H54 (cell line): ENCODE measurements at regions not wholly inside any gene's neighbourhood (a gene's known extent, or its start where the extent isn't known, plus 50 kb on each side); places are given as distances from the start of the nearest gene placed in this dataset.
"Not testable (repeated sequence)": the region's sequence is repeated elsewhere in the genome, so short reads cannot be mapped to it uniquely, and the experiment has no call there.

Experiments
- DNase-seq: peaks from one replicate; pipeline ENCODE4 v3.0.0; 2011; ENCODE audit warnings: low spot score, mixed read lengths; ENCODE audit not compliant: insufficient read length
- FAIRE-seq: peaks from 3 replicates; lab custom pipeline; 2011; peaks lifted over from hg19 to GRCh38; lab: Jason Lieb, UNC
- POLR2A ChIP-seq: IDR thresholded peaks from 2 replicates; pipeline ENCODE4 v1.6.1; 2011; ENCODE audit warnings: low read depth, mild to moderate bottlenecking, low read length

DNA sequence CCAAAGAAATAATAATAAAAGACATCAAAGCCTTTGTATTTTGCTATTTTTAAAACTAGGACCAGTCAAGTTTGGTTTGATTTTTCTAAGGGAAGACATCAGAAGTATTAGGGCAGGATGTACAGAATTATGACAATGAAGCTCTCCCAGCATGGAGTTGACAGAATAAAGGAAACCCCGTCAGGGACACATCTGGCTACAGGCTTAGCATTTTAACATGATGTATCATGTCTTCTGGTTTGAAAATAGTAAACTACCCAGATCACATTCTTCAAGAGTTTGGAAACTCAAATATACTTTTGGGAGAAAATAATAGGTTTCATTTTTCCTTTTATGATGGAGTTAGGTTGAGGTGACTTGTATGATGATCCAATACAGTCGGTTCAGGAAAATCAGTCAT lies 552.0 kb upstream of the CDH2 start:
- DNase-seq = no peak
- FAIRE-seq = no peak
- no peak for TF ChIP-seq POLR2A

DNA sequence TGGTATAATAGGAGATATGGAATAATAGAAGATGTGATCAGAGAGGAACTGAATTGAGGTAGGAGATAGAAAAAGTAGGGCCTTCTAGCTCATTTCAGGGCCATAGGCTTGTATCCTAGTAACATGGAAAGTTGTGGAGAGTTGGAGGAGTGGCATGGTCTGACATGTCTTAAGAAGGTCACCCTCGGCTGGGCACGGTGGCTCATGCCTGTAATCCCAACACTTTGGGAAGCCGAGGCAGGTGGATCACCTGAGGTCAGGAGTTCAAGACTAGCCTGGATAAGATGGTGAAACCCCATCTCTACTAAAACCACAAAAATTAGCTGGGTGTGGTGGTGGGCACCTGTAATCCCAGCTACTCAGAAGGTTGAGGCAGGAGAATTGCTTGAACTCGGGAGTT lies 550.3 kb upstream of the CDH2 start:
- not testable (repeated sequence) for FAIRE-seq, DNase-seq

DNA sequence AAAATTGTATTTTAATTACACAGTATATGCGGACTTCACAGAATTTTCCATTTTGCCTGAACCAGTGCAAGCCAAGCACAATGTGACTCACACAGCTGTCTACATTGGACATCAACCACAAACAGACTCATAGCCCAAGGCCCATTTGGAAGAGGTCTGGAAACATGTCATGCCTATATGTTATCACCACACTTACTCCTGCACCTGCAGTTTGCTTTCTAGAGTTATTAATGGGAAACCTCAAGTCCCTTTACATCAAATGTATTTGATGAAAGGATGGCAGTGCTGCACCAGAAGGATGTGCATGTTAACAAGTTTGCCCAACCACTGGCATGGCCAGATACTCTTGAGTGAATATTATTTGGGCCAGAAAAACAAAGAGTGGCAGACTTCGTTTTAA lies 548.9 kb upstream of the CDH2 start:
- peak; percentile 94 for FAIRE-seq
- no peak for TF ChIP-seq POLR2A
- DNase-seq = no peak

DNA sequence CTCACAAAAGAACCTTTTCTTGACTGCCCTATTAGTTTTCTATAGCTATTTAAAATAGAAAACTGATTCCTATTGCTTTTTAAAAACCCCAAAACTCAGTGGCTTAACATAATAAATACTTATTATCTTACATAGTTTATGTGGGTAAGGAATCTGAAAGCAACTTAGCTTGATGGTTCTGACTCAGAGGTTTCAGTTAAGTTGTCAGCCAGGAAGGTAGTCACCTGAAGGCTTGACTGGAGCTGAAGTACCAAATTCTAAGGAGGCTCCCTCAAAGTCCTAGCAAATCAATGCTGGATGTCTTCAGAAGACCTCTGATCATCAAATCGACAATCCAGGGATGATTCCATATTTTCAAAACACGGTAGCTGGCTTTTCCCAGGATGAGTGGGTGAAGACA lies 546.6 kb upstream of the CDH2 start:
- TF ChIP-seq POLR2A = no peak

DNA sequence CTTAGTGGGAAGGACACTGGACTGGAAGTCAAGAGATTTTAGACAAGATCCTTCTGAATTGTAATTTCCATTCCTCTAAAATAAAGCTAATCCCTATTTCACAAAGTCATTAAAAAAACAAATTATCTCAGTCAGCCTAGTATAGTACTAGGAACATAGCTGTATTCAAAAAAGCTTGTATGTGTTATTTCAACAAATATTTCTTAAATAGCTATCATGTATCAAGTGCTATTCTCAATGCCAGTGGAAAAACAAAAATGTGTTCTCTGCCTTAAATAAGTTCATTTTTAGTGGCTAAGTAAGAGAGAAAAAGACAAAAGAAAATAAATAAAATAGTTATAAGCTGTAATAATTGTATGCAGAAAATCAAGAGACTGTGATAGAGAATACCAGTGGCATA lies 541.8 kb upstream of the CDH2 start:
- FAIRE-seq (no peak), DNase-seq (no peak)
- TF ChIP-seq POLR2A = no peak

More for the DNA sequence above, 546.6 kb upstream of the CDH2 start:
- no peak for DNase-seq
- FAIRE-seq = no peak

DNA sequence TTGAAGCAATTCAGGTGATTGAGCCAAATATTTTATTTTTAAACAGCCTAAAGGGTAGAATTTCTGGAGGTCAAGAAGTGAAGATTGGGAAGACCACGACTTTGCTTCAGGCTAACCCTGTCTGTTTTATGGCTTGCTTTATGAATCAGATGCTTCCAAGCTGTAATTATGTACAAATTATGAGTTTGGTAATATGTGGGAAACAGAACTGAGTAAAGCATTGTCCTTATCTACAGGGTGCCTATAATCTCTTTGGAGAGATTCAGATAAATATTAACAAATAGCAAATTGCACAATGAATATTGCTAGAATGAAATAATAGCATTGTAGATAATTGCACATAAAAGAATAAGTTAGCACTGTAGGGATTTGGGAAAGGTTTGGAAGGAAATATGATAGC lies 539.4 kb upstream of the CDH2 start:
- no peak for FAIRE-seq
- TF ChIP-seq POLR2A = no peak
- DNase-seq = no peak

DNA sequence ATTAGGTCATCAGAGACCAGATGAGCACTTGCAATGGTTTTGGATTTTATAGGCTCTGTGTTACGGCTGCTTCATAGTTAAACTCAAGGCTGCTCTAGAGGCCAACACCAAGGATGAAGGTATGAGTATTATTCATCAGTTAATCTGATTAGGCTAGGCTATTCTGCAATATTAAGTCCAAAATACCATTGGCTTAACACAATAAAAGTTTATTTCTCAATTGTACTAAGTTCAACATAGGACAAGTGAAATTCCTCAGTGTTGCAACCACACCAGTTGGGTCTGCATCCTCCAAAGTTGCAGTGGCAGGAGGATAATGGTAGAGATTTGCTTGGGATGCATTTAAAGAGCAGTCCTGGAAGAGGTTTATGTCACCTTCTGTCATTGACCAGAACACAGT lies 538.3 kb upstream of the CDH2 start:
- no peak for FAIRE-seq
- no peak for DNase-seq
- TF ChIP-seq POLR2A = no peak

DNA sequence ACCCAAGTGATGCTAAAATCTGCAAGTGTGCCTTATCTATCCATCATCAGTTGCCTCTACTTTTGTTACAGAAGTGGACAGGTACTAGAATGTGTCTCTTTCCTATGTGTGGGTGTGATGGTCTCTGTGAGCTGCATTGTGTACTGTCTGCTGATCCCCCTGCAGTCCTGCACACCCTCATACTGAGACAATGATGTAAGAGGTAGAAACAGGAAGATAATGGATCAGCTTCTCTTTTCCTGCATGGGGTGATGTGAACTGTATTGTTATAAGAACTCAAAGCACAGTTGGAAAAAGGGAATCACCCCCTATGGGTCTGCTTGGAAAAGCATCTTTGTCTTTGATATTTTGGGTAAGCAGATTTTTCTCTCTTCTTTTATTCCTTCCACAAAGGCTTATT lies 537.6 kb upstream of the CDH2 start:
- DNase-seq (no peak), FAIRE-seq (no peak)
- TF ChIP-seq POLR2A = no peak

DNA sequence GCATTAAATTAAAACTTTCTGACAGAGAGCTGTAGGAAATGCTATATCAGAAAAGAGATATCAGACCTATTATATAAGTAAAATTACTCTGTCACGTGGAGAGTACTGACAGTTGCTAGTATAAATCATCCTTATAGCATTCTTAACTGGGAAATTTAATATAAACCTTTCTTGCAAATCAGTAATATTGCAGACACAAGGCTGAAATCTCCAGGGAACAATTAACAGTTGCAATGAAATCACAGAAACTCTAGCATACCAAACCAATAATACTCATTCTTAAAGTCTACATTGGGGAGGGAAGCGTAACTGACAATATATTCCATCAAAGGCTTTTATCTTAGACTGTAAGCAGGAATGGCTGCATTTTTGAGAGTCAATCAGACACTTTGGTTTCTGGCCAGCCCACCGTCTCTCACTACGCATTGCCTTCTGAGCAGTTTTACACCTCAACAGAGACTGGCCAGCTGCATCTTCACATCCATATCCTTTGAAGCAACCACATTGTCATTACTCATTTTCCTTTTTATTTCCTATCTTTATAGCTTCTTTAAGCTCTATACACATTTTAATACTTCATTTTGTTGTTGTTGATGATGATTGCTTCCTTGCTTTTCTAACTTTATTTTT lies 536.0 kb upstream of the CDH2 start:
- TF ChIP-seq POLR2A = no peak
- FAIRE-seq = no peak
- DNase-seq = no peak

DNA sequence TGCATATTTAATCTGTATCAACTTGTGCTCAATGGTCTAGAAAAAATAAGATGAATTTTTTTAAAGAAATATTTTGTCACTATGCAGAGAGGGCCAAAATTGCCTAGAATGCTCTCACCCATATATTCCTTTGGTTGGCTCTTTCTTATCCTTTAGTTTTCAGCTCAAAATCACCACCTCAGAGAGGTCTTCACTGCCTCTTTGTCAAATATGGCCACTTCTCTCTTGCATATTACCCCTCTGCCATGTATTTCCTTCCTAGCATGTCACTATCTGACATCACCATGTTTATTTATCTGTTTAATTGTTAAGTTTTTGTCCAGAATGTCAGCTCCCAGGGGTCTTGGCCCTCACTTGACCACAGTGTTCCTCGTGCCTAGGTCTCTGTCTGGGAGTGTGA lies 535.2 kb upstream of the CDH2 start:
- TF ChIP-seq POLR2A = no peak
- FAIRE-seq (no peak), DNase-seq (no peak)

DNA sequence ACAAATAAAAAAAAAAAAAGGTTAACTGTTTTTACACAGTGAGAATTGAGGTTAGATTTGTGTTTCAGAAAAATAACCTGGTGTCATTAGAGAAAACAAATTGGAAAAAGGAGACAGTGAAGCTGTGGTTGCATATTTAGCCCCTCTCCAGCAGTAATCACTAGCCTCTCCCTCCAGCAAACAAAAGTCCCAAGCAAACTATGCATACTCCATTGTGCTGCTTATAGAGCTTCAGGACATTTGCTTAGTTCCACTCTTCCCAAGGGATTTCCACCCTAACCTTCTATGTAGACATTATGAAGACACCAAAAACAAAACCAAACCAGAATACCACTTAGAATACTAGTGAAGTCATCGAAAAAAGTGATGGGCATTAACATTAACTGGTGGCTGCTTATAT lies 534.2 kb upstream of the CDH2 start:
- no peak for TF ChIP-seq POLR2A
- DNase-seq (no peak), FAIRE-seq (no peak)

DNA sequence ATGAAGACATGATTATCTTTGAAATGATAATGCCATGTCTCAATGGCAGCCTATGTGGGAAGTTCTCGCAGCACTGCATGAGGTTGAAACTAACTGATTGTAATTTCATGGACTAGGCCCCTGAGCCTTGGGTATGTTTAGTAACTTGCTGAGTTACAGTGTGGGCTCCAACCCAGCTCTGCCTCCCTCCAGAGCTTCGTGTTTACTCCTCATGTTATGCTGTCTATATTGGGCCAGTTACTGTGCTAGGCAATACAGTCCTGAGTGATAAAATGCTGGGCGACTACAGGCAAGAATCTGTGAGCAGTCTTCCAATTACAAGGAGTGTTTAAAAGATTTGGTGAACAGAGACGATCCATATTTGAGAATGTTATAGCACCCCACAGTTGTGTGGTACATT lies 530.1 kb upstream of the CDH2 start:
- DNase-seq = no peak
- TF ChIP-seq POLR2A = no peak
- FAIRE-seq = no peak

DNA sequence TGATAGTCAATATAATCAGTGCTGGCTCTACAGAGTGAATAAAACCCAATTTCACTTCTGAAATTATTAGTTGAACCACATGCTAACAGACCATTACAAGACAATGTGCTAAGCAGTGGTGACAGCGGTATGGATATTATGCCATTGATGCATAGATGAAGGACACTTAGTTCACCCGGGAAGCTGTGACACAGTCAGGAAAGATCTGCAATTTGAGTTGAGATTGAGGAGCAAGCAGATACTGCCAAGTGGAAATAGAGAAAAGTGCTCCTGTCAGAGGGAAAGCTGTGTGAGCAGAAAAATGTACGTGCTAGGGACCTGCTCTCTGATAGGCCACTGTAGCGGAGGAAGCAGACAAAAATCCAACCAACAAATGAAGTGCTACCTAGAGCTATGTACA lies 529.5 kb upstream of the CDH2 start:
- no peak for TF ChIP-seq POLR2A
- FAIRE-seq (no peak), DNase-seq (no peak)

DNA sequence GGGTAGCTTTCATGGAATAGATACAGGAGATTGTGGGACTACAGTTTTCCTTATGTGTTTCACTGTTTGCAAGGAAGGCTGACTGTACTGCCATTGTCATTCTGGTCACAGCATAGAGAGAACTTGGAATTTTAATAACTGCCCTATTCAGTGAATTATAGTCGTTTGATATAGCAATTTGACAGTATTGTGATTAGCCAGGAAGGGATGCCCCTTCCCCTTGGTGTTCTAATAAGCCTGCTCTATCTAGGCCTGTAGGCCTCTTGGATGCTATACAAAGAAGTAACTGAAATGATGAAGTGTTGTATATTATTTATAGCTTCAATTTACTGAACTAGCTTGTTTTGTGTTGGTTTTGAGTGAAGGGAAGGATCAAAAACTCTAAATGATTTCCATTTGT lies 528.6 kb upstream of the CDH2 start:
- FAIRE-seq = no peak
- no peak for DNase-seq

DNA sequence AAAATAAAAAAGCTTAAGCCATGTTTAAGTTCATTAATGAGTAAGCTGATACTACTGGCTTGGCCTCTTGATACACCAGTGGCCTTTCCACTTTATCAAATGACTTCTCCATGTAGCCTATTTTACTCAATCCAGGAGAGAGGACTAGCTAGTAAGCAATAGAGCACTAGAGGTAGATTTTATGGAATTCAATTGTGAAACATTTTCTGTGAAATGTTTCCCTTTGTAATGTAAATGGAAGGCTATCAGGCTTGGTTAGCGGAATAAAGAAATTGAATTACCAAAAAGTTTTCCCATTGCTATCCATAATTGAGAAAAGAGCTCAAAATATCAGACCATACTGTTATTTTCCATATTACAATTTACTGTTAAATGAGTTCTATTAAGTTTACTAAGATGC lies 515.4 kb upstream of the CDH2 start:
- TF ChIP-seq POLR2A = no peak

More for the DNA sequence above, 528.6 kb upstream of the CDH2 start:
- TF ChIP-seq POLR2A = no peak

DNA sequence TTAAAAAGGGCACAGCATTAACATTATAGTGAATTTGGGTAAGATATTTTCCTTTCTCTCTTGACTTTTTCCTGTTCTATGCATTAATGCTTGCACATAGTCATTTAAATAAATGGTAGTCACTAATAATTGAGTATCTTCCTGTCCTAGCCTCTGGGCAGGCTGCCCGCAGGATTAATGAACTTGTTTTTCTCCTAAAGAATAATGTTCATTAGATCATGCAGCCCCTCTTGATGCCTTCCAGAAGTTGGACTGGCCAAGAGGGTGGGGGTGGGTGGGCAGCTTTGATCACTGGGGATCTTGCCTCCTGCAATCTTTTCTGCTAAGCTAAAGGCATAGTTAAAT lies 514.5 kb upstream of the CDH2 start:
- FAIRE-seq (no peak), DNase-seq (no peak)
- TF ChIP-seq POLR2A = no peak

More for the DNA sequence above, 515.4 kb upstream of the CDH2 start:
- DNase-seq = no peak
- no peak for FAIRE-seq
